HG03354 (cell line): ENCODE measurements at regions not wholly inside any gene's neighbourhood (a gene's known extent, or its start where the extent isn't known, plus 50 kb on each side); places are given as distances from the start of the nearest gene placed in this dataset.
"Not testable (repeated sequence)": the region's sequence is repeated elsewhere in the genome, so short reads cannot be mapped to it uniquely, and the experiment has no call there.

ENCODE experiments used
- ATAC-seq: cut with Tn5 transposase; IDR thresholded peaks from one replicate; pipeline ENCODE4 v1.9.1; 2021; ENCODE audit warnings: mild to moderate bottlenecking; ENCODE audit not compliant: unreplicated experiment, poor library complexity, severe bottlenecking

DNA sequence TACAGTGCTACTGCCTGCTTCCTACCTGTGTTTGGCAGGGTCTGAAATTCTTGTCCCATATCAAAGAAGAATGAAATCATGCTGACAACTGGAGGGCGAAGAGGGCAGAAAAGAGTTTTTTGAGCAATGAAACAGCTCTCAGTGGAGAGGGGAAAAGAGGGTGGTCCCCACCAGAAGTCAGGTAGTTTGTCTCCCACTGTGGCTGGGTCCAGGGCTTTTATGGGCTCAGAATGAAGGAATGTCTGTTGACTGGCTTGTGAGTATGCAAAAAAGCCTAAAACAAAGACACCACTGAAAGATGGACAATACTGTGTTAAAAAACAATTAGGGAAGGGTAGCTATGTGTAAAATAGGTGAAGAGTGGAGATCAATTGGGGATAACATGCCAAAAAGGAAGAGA, 115.0 kb downstream of the ADAM29 start:
- no peak for ATAC-seq

DNA sequence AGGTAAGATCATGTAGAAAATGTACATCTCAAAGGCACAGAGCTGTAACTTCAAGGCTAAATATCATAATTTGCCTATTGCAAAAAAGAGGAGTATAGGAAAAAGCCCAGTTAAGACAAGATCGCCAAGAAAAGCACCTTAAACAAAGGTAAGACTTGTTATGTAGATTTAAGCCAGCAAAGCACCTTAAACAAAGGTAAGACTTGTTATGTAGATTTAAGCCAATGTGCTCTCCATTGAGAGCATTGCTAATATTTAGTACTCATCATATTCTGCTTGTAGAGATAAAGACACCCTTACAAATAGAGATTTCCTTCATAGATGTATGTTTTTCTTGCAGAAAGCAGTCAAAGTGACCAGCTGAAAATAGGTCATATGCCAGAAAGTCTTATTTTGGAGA, 115.8 kb downstream of the ADAM29 start:
- ATAC-seq: no peak

DNA sequence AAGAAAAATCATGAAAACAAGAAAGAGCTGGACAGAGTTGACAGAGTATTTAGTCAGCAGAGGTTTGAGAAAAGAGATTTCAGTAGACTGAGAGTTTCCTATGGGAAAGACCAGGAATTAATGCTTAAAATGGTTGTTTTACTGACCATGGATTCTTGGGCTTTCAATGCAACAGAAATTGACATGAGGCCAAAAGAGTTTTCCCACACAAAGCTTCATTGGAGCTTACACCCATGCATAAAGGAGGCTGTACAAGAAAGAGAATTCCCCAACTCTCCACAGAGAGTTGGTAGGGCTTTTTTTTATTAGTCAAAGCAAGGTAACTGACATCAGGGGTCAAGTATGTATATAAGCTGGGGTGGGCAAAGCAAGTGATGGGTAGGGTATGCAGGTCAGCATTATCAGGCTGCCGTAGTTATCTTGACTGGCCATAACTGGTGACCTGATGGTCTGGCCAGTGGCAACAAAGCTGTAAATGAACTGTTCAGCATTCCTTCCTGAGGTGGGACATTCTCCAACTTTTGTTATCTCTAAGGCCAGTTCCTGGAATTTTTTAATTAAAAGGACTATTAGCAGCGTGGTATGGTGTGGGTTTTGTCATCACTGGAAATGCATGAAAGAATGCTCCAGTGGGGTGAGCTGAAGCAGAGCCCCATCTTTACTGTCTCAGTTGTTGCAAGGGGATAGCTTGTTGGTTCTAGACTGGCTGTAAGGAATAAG, 117.0 kb downstream of the ADAM29 start:
- ATAC-seq: no peak

DNA sequence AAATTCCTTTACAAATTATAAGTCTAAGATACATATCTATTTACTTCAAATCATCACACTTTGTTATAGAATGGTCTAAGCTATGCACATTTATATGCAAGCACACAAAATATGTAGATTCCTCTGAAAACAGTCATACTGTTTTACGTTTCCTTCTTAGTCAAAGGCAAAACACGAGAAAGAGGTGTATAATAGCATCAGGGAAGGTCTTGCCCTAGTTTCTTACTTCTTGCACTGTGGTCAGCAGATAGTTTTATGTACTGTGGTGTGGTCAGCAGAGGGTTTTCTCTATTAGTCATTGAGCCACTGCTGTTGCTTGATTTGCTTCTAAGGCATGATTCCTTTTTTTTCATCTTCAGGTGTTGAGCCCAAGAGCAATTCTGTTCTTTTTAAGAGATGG, 117.7 kb downstream of the ADAM29 start:
- no peak for ATAC-seq

DNA sequence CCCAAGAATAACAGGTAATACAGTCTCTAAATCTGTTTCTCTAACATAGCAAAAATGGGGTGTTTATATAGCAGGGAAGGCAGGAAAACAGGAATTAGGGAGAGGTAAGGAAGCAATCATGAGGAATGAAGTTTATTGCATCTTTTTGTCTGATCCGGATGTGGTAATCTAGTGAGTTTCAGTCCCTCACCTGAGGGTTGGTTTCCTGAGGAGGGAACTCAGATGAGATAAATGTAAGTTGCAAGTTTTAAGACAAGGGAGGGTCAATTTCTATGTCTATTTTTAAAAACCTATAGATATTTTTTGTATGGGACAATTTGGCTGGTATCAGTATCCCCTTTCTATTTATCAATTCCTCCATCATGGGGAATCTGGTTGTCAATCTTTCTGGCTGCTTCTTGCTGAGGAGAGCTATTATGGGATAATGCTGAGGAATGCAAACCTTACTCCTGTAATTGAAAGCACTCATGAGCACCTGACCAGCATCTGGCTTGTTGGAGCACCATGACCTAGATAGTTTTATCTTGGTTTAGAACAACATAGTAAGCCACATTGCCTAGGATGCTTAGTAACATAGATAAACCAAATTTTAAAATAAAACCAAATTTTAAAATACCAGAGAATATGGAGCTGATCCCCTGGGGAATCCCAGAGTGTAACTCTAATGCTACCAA, 130.1 kb downstream of the ADAM29 start:
- no peak for ATAC-seq

DNA sequence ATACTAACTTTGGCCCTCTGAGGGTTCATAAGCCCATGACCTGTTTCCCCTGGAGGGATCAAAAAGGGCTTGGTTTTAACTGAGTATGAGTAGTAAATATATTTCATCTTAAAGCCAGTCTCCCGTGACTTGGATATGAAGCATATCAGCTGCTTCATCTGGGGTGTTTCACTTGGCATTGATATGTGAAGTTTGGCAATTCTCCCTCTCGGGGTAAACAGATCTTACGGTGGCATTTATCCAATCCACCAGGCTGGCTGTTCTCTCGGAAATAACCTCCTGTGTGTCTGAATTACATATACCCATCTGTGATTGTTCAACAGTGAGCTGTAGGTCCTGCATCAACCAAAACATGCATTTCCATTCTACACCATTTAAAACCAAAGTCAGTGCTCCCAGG, 130.7 kb downstream of the ADAM29 start:
- no peak for ATAC-seq

DNA sequence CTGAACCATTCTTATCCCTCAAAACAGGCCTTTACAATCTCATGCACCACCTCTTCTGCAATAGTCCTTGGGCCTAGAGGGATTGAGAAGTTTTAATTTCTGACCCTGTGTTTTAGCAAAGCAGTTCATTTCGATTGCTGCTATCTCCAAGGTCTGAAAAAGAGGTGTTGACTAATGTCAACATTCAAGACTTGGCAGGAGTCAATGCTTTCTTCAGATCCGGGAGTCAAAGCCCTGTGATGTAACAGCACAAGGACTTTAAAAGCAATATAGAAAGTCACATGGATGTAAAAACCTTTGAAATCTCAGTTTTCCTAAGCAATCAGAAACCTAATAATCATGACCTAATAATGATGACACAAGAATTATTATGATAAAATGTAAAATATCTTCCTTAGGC, 133.8 kb downstream of the ADAM29 start:
- ATAC-seq: no peak

DNA sequence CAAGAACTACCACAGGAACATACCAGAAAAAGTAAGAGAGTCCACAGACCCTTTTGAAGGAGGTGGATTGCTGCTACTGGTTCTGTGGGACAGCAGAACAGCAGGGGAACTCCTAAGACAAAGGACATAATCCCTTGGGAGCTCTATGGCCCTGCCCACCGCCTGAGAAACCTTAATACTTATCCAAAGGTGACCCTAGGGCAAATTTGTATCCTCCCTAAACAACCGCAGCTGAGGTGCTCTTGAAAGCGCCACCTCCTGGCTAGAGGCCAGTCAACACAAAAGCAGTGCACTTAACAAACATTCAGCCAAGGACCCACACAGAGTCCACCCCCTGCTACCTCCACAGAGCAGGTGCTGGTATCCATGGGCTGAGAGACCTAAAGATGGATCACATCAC, 136.8 kb downstream of the ADAM29 start:
- ATAC-seq: no peak

DNA sequence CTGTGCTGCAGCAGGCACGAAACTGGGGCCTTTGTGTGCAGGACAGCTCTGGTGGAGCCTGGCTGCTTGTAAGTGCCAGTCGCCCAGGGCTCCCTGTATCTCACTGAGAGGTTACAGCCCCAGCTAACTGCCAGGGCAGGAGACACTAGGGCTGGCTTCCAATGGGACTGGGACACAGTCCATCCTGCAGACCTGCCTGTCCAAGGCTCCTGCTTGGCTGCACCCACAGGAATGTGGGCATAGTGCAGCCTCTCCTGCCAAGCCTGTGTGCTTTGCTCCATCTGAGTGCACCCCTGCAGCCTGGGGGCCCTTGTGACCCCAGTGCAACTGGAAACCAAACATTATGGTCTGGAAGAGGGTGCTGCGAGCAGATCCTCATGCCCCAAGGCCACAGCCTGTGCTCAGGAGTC, 144.0 kb downstream of the ADAM29 start:
- ATAC-seq: no peak

DNA sequence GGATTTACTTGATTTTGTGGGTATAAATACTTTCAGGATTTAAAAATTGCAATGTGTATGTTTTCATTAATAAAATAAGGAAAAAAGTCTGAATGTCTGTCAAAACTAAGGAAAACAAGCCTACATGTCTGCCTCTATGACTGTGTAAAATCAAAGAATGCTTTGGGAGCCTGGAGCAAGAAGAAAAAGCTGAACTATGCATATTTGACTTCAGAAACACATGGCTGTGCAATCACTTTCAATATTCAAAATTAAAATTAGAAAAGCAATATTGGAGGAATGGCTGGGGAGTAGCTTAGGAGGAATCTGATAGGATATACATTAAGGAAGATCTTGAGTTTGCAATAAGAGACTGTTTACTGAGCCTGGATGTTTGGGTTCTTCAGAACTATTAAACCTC, 147.1 kb downstream of the ADAM29 start:
- ATAC-seq: no peak

DNA sequence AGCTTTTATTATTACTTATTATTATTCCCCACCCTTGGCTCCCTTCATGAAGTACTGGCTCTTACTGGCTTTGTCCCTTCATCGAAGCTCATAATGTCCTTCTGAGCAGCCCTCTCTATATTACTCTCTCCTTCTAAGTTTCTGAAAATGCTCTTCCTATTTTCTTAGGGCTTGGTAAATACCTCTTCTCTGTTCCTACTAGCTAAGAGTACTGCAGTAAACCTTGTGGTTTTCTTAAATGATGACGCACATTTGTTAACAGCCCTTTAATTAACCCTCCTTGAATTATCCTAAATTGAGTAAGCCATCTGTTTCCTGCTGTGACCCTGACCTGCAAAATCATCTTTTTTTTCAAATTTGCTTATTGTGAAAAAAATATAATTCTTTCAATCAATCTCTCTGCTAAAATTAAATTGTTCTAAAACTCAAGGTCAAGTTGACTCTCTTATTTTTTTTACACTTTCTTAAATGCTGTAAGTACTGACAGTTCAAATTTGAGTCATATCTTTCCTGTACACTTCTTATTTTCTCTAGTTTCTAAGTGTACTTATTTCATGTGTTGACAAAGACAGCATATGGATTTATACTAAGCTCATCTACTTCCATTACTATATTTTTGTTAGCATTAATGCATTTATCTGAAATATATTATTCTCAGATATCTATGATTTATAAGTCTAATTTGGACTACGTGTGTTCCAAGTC, 148.9 kb downstream of the ADAM29 start:
- no peak for ATAC-seq

DNA sequence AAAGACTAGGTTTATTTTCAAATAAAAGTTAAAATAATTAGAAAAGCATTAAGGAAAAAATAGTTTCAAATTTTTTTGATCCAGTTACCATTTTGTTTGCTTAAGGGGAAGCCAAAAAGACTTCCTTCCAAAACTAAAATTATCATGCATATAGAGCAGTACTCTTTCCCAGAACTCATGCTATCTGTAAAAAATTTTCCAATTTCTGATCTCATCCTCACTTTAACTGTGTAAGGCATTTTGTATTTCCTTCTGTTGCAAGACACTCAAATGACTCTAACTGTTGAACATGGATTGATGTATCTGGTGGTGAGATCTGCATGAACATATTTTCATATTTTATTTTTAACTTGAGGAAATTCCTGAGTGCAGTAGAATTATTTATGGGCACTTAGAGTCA, 150.1 kb downstream of the ADAM29 start:
- ATAC-seq: no peak

DNA sequence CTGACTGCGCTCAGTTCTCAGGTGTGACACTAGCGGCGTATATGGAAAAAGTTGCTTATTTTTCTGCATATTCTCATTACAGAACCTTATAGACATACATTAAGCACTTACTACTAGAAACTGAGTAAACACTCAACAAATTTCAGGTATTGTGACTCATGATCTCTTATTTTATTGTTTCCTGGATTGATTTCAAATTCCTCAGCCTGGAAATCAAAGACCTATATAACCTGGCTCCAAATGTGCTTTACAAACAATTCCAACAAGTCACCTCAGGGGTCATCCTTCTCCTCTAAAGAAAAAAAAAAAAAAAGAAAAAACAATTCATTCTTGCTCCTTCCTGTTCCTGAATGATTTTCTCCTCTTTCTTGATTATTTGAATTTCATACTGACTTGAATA, 152.3 kb downstream of the ADAM29 start:
- no peak for ATAC-seq

DNA sequence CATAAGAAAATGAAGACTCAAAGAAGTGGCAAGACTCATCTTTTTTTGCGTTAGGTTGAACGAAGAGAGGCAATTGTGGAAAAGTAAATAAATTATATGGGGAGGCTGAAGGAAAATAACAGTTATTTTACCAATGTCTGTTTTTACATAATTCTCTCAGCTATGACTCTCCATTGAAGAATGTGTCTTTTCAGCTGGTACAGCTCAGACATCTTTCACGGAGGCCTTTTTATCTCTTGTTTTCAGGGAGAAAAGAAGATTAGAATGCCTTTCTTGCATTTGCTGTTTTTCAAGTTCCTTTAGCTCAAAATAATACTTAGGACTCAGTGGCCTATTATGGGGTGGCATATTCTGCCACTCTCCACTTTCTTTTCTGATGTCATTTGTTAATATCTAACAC, 153.0 kb downstream of the ADAM29 start:
- ATAC-seq: no peak

DNA sequence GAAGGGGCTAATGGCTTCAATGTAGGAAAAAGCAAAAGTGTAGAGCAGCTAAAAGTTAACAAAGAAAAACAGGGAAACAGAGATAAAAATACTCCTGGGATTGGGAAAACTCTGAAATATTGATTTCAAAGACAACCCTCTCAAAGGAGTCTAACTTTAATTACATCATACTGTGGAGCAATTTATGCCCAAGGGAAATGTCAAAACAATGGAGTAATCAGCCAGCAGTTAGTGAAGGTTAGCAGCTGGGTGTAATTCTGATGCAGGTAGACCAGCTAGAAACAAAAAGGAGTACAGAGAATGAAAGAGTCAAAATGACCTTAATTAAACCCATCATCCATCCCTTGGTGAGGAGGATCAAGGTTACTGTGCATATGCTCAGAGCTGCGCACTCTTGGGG, 169.0 kb downstream of the ADAM29 start:
- no peak for ATAC-seq

DNA sequence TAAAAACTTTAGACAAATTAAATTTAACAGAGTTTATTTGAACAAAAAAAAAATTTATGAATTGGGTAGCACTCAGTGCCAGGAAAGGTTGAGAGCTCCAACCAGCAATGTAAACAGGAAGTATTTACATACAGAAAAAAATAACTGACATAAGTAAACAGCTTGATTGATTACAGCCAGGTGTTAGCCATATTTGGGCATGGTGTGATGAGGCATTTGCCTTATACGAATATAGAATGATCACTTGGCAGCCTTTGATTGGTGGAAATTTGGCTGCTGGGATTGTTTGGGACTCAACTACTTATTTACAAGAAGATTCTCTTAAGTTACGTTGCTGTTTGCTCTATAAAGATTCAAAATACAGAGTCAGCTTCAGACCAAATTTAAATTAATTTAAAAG, 172.0 kb downstream of the ADAM29 start:
- no peak for ATAC-seq

DNA sequence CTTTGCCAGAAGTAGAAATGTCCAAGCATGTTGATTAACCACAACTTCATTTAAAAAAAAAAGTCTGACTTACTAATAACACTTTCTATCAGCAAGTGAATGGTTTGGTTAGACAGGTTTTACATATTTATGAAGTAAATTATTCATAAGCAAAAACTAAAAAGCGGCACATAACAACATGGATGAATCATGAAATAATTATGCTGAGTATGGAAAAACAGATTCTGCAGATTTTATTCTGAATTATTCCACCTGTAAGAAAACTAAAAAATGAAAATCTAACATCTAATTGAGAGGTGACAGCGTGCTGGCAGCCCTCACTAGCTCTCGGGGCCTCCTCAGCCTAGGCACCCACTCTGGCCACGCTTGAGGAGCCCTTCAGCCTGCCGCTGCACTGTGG, 173.5 kb downstream of the ADAM29 start:
- no peak for ATAC-seq

DNA sequence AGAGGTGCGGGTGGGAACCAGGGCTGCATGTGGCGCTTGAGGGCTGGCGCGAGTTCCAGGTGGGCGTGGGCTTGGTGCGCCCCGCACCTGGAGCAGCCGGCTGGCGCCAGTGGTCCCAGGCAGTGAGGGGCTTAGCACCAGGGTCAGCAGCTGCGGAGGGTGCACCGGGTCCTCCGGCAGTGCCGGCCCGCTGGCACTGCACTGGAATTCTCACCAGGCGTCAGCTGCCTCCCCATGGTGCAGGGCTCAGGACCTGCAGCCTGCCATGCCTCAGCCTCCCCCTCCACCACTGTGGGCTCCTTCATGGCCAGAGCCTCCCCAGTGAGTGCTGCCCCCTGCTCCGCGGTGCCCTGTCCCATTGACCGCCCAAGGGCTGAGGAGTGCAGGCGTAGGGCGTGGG, 174.0 kb downstream of the ADAM29 start:
- ATAC-seq: no peak

DNA sequence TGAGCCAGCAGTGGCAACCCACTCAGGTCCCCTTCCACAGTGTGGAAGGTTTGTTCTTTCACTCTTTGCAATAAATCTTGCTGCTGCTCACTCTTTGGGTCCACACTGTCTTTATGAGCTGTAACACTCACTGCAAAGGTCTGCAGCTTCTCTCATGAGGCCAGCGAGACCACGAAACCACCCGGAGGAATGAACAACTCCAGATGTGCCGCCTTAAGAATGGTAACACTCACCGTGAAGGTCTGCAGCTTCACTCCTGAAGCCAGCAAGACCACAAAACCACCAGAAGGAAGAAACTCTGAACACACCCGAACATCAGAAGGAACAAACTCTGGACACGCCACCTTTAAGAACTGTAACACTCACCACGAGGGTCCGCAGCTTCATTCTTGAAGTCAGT, 174.9 kb downstream of the ADAM29 start:
- ATAC-seq: not testable (repeated sequence)

DNA sequence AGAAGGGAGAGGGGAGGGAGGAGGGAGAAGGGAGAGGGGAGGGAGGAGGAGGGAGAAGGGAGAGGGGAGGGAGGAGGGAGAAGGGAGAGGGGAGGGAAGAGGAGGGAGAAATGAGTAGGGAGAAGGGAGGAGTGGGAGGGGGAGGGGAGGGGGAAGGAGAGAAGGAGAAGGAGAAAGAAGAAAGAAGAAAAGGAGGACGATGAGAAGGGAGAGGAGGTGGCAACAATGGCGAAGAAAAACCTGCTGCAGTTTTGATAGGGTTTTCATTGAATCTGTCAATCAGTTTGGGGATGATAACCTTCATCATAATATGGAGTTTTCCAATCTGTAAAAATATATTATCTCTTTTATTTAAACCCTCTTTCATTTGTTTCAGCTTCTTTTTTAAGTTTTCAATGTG, 185.2 kb downstream of the ADAM29 start:
- ATAC-seq: no peak

DNA sequence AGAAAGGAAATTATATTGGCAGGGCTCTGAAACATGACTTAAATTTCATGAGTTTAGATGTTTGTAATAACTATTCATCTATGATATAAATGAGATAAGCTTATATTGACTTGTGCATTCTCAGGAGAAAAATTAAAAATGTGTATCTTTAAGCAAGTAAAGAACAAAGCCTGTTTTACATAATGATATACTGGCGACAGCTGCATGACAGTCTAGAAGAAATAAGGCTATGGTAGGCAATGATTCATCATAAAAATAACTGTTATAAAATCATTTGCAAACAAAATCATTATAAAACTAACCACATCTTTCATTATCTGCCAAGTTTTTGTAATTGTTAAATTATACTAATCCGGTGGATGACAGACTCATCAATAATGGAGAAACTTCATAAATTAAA, 188.1 kb downstream of the ADAM29 start:
- ATAC-seq: no peak
